ENCODE measurements at regions not wholly inside any gene's neighbourhood (a gene's known extent, or its start where the extent isn't known, plus 50 kb on each side); places are given as distances from the start of the nearest gene placed in this dataset.

DNA sequence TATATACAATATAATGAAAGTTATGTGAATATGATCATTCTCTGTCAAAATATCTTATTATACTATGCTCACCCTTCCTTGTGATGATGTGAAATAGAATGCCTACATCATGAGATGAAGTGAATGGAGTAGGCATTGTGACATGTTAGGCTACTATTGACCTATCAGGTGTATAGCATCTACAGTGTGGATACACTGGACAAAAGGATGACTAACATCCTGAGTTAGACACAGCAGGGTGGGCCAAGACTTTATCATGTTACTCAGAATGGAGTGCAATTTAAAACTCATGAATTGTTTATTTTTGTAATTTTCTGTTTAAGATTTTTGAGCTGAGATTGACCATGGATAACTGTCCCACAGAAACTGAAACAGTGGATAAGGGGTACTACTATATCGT is 53.4 kb upstream of the NAV3 start:
- Histone ChIP-seq H3K27ac (no peak overlapping the region), H3K4me3 (no peak overlapping the region)

- Histone ChIP-seq H3K27ac (no peak overlapping the region), H3K4me3 (no peak overlapping the region)
Measured at GRCh38 chr12:77774761-77775160, 55.9 kb upstream of the NAV3 start.

- Histone ChIP-seq H3K27ac (no peak overlapping the region), H3K4me3 (no peak overlapping the region)
Measured at GRCh38 chr12:77772676-77773298, 57.9 kb upstream of the NAV3 start.

GRCh38 chr12:77768558-77768957 is 62.1 kb upstream of the NAV3 start:
- H3K27ac ChIP-seq = no peak overlapping the region
- H3K4me3 ChIP-seq = no peak overlapping the region

GRCh38 chr12:77767756-77768343 is 62.8 kb upstream of the NAV3 start:
- no peak overlapping the region for H3K27ac ChIP-seq
- no peak overlapping the region for H3K4me3 ChIP-seq

- H3K4me3 ChIP-seq = no peak overlapping the region
- H3K27ac ChIP-seq = no peak overlapping the region
Measured at GRCh38 chr12:77767335-77767734, 63.4 kb upstream of the NAV3 start.

DNA sequence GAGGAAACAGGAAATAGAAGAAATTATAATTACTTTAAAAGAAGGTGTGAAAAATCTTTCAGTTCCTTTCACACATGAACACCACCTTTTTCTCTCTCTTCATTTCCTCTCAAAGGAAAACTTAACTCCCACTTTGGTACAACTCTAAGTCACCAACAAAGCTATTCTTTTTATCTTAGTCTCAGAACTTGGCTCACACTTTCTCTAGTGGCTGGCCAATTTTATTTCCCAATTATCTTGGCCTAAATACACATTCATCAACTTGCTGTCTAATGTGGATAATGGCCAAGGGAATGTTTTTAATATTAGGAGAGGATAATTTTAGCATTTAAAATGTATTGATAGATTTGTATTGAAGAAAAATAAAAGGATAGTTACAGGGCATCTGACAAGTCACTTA is 64.5 kb upstream of the NAV3 start:
- no peak overlapping the region for H3K4me3 ChIP-seq
- no peak overlapping the region for H3K27ac ChIP-seq

GRCh38 chr12:77761286-77761685 is 69.4 kb upstream of the NAV3 start:
- Histone ChIP-seq H3K27ac (no peak overlapping the region), H3K4me3 (no peak overlapping the region)

DNA sequence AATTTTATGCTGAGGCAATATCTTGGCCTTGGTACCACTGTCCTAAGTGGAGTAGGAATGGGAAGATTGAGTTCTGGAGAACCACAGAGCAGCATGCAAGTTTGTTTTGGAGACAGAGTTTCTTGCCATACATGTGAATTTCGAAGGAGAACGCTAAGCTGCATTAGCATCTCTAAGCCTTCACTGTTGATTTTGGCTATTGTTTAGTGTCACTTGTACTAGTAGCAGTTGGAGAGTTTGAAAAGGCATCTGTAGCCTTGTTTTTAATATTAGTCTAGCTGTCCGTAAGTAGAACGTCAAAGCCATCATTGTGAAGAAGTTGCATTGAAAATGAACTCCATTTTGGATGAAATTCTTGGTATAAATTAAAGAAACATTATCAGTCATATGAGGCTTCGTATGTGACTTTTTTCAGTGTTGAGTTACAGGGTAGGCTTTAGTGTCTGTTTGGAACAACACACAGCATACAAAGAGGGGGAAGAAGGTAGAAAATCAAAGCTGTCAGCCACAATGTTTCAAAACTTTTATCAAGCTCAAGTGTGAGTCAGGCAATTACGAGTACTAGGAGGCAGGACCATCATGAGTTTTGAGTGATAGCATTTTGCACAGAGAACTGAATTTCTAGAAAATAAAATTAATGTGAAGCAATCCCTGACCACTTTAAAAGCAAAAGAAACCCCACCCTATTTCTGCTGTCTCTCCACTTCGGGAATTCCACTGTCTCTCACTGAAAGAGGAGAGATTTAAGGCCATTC is 70.2 kb upstream of the NAV3 start:
- H3K27ac ChIP-seq = no peak overlapping the region
- H3K4me3 ChIP-seq = no peak overlapping the region

- H3K4me3 ChIP-seq = no peak overlapping the region
- no peak overlapping the region for H3K27ac ChIP-seq
Measured at GRCh38 chr12:77754086-77754485, 76.6 kb upstream of the NAV3 start.

DNA sequence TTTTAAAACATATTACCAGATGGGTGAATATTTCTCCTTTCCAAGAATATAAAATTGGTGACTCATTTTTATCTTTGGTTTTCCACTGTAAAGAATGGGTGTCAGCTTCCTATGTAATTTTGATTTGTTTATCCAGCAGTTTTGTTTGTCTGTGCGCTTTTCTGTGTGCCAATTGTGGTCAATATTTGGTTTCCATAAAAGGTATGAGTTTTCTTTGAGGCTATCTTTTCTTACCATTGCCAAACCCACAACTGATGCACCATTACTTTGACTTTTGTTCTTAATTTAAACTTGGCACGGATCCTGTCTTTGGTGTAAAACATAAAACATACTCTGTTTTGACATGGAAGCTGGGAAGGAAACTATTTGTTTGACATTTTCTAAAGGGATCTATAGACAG is 78.8 kb upstream of the NAV3 start:
- Histone ChIP-seq H3K27ac (no peak overlapping the region), H3K4me3 (no peak overlapping the region)

DNA sequence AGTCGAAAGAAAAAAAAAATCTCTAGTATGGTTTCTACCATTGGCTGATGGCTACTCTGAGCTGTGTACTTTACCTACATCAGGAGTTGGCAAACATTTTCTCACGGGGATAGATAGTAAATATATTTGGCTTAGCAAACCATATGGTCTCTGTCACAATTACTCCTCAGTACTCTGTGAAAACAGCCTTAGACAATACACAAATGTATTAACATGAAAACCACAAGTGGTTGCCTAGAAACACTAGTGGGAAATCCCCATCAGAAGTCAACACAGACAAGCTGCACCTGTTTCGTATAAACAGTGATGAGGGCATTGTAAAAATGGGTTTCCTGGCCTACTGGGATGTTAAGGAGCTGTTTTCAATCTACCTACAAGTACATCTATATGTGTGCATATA is 84.6 kb upstream of the NAV3 start:
- no peak overlapping the region for H3K27ac ChIP-seq

GRCh38 chr12:77745624-77746023 is 85.1 kb upstream of the NAV3 start:
- H3K27ac ChIP-seq = no peak overlapping the region
- H3K4me3 ChIP-seq = no peak overlapping the region

More for the DNA sequence above, 84.6 kb upstream of the NAV3 start:
- H3K4me3 ChIP-seq = no peak overlapping the region

DNA sequence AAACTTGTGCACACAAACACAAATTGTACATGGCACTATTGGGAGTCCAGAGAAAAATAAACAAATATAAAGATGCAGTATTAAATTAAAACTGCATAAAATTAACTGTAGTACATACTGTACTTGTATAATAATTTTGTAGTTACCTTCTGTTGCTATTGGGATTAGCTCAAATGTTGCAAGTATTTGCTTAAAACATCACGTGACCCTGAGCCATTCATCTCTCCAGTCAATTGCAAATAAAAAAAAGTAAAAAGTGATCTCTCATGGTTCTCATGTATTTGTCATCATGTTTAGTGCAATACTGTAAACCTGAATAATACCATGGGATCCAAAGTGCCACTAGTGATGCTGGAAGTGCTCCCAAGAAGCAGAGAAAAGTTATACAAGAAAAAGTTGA is 88.1 kb upstream of the NAV3 start:
- H3K4me3 ChIP-seq = no peak overlapping the region
- no peak overlapping the region for H3K27ac ChIP-seq

DNA sequence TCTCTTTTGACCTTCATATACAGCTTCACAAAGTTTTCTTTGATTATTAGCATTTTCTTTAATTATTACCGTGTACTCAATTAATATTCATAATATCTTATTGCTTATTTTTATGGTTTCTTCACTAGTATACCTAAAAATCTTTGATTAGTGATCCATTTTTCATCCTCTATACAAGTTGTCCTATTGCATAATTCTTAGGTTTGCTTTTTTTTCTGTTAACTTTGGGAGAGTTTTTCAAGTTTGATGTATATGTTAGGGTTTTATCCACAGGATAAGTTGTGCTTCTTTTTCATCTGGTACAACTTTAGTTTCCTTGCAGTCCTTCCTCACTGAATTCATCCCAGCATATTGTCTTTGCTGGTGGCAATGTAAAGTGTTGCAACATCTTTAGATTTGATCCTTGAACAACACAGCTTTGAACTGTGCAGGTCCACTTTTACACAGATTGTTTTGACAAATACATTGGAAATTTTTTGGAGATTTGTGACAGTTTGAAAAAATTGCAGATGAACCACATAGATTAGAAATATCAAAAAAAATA is 88.6 kb upstream of the NAV3 start:
- Histone ChIP-seq H3K27ac (no peak overlapping the region), H3K4me3 (no peak overlapping the region)

DNA sequence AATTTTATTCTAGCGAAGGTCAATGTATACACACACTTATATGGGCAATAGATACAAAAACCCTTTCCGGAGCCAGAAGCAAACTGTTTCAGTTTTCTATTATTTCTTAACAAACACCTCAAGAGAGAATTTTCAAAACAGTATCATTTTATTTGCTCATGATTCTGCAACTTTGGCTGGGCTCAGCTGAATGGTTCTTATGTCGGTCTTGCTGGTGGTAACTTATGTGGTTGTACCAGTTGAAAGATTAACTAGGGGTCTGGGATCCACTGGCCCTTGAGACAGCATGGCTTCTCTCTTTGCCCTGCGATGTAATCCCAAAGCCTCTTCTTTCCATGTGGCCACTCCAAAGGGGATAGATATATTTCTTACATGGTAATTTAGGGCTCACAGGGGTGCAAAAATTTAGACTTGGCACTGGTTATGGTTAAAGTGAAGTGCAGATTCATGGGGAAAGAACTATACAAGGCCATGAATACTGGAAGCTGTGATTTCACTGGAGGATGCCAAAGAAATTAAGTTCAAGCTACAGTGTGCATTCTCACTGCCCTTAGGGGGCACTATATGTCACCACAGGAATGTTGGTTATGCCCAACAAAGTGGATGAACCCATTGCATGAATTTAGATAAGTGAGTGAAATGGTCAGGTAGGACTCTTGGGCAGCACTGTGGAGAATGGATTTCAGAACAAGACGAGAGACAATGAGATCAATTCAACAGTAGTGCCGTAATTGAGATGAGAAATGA is 94.3 kb upstream of the NAV3 start:
- Histone ChIP-seq H3K4me3 (no peak overlapping the region), H3K27ac (no peak overlapping the region)

GRCh38 chr12:77734214-77734883 is 96.3 kb upstream of the NAV3 start:
- no peak overlapping the region for H3K27ac ChIP-seq

DNA sequence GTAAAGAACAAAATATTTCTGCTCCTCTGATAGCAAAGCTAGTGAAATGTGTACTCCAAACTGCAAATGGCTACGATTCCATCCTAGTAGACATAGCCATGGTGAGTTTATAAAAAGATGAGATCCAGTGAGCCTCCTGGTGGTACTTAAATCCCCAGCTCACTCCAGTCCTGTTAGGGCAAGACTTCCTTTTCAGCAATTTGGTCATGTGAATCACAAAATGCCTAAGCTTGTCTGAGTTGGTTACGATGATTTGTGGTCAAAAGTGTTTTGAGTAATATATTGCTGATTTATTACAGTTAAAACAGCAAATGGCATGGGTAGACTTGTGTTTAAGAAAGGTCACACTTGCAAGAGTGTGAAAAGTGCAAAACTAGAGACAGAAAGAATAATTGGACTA is 102.7 kb upstream of the NAV3 start:
- no peak overlapping the region for H3K4me3 ChIP-seq
- no peak overlapping the region for H3K27ac ChIP-seq

More at GRCh38 chr12:77734214-77734883, 96.3 kb upstream of the NAV3 start:
- H3K4me3 ChIP-seq = no peak overlapping the region

- Histone ChIP-seq H3K4me3 (no peak overlapping the region), H3K27ac (no peak overlapping the region)
Measured at GRCh38 chr12:77727442-77728001, 103.2 kb upstream of the NAV3 start.

DNA sequence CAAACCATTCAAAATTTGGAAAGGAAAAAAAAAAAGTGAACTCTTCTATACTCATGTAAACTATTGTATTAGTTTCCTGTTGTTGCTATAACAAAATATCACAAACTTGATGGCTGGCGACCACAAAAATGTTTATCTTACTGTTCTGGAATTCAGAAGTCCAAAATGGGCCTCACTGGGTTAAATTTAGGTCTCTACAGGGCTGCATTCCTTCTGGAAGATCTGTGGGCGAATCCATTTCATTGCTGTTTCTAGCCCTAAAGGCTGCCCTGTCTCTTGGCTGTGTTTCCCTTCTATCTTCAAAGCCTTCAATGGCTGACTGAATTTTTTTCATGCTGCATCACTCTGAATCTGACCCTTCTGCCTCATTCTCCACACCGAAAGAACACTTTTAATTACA is 105.1 kb upstream of the NAV3 start:
- no peak overlapping the region for H3K4me3 ChIP-seq

More for the DNA sequence above, 105.1 kb upstream of the NAV3 start:
- no peak overlapping the region for H3K27ac ChIP-seq

Data from skin epidermis (tissue), 12 donors.